ENCODE measurements at regions not wholly inside any gene's neighbourhood (a gene's known extent, or its start where the extent isn't known, plus 50 kb on each side); places are given as distances from the start of the nearest gene placed in this dataset.

DNA sequence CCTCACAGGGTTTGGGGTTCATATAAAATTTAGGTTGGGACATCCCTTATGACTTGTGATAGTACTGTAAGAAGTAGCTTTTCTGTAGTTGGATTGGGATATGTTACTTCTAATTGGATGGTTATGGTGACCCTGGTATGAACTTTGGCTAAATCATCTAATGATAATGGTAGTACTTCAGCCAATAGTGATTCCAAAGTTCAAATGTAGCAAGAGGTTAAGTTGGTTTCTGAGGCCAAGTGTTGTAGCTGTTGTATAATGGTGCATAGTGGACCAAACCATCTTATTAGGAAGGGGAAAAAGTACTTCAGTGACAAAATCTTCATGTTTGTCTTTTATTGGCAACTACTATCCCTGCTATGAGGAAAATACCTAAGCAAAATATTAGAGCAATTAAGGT lies 542.1 kb upstream of the IGFBP3 start:
- no peak for TF ChIP-seq CTCF (conservative IDR thresholded peaks at IDR 0.05; ENCODE audit: low read length)
- no peak for TF ChIP-seq EZH2phosphoT487 (IDR thresholded peaks at IDR 0.05; ENCODE audit: borderline replicate concordance)
